T1000 (cell line): ENCODE measurements at regions not wholly inside any gene's neighbourhood (a gene's known extent, or its start where the extent isn't known, plus 50 kb on each side); places are given as distances from the start of the nearest gene placed in this dataset.
"Not testable (repeated sequence)": the region's sequence is repeated elsewhere in the genome, so short reads cannot be mapped to it uniquely, and the experiment has no call there.

Experiments
- DNase-seq: peaks from one replicate; lab custom pipeline; 2025; ENCODE audit warnings: mixed read lengths; lab: John Stamatoyannopoulos, UW

DNA sequence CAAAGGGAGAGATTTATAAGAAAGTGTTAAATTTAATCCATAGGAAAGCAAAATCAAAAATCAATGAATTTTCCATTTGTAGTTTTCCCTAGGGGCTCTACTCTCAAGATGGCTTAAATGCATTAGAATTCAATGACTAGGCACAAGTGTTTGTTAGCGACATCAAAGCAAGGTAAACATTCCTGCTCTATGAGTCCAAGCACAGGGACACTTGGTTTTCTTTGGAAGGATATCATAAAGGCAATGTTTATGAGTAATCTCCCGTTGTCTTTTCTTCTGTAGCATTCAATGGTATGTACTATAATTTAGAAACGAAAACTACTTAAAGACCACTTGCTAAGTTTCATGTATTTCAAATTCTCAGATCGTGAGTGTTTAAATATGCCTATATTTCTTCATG lies 54.8 kb upstream of the ZNF717 start:
- DNase-seq = peak; percentile 17

DNA sequence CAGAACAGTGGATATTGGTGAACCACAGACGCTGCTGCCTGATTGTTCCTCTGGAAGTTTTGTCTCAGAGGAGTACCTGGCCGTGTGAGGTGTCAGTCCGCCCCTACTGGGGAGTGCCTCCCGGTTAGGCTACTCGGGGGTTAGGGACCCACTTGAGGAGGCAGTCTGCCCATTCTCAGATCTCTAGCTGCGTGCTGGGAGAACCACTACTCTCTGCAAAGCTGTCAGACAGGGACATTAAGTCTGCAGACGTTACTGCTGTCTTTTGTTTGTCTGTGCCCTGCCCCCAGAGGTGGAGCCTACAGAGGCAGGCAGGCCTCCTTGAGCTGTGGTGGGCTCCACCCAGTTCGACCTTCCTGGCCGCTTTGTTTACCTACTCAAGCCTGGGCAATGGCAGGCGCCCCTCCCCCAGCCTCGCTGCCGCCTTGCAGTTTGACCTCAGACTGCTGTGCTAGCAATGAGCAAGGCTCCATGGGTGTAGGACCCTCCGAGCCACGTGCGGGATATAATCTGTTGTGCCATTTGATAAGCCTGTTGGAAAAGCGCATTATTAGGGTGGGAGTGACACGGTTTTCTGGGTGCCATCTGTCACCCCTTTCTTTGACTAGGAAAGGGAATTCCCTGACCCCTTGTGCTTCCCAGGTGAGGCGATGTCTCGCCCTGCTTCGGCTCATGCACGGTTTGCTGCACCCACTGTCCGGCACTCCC lies 65.1 kb upstream of the ZNF717 start:
- not testable (repeated sequence) for DNase-seq

- no peak for DNase-seq
Measured at GRCh38 chr3:75863130-75863529, 77.8 kb upstream of the ZNF717 start.

- no peak for DNase-seq
Measured at GRCh38 chr3:75863878-75864277, 78.5 kb upstream of the ZNF717 start.

- peak; percentile 22 for DNase-seq
Measured at GRCh38 chr3:75883719-75884118, 98.4 kb upstream of the ZNF717 start.

DNA sequence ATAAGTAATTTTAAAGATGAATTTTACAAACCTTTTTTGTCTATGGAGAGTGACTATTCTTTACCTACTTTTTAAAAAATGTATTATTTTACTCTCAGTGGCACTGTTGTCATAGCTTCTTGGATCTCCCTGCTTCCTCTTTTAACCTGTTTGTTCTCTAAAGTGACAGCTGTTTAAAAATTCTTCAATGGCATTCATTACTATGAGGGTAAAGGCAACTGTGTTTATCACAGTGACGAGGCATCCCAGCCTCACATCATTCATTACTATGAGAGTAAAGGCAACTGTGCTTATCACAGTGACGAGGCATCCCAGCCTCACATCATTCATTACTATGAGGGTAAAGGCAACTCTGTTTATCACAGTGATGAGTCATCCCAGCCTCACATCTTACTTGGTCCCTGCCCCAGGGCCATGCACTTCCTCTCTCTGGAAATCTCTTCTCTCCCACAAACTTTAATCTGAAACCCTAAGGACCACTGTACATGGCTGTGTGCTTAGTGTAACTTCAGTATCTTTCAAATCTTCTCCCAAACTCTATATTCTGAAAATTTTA lies 101.7 kb upstream of the ZNF717 start:
- no peak for DNase-seq

GRCh38 chr3:75894234-75894633 lies 108.9 kb upstream of the ZNF717 start:
- no peak for DNase-seq

DNA sequence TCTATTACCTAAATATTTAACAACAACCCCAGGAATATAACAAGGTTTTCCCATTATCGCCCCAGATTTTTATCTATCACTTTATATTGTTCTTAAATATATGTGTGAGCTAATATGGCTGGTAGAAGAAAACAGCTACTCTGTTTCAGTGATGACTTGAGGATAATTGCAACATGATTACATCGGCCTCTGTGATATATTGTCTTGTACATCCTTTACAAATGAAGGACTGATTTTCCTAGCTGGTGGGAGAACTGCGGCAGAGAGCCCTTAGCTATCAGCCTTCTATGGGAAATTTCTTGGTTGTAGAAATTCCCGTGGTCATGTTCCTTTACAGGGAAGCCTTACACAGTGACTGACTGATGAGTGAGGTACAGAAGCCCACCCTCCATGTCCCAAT lies 110.9 kb upstream of the ZNF717 start:
- no peak for DNase-seq

- DNase-seq = not testable (repeated sequence)
Measured at GRCh38 chr3:75901446-75901845, 116.1 kb upstream of the ZNF717 start.

DNA sequence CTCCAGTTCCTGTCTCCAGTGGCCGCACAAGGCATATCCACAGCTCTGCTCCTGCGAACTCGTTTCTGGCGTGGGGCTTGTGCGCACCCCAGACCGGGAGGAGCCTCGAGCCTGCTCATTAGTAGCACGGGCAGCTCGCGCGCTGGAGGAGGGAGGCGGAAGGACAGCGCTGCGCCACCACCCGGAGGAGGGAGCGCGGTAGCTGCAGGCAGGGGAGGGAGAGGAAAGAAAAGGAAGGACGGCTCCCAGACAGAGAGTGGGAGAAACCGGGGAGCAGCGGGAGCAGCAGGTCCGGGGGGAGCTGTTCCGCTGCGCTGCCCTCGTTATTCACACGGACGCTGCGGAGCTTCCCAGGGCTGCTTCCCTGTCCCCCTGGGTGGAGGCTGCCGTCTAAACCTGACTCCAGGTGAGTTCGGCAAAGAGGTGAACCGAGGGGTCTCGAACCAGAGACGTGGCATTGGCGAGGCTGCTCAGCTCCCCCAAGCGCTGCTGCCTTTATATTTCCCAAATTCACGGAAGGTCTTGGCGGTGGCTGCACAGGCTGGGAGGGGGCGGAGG lies 121.3 kb upstream of the ZNF717 start:
- DNase-seq = peak; percentile 72

GRCh38 chr3:75913800-75914350 lies 128.5 kb upstream of the ZNF717 start:
- no peak for DNase-seq

DNA sequence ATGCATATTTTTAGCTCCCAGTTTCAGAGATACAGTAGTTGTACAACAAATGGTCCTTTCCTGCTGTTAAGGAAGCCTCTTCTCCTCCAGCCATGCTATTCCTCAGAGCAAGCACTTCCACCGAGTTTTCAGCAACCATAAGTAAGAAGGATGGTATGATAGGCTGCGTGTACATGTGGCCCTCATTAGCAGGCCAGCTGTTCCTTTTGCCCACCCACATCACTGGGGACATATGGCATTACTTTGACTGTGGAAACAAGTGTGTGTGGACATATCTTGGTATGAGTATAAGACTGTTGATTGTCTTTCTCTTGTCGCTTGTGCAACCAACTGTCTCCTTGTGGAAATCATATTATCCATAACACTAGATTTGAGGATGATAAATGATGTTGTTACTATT lies 129.4 kb upstream of the ZNF717 start:
- DNase-seq = not testable (repeated sequence)

DNA sequence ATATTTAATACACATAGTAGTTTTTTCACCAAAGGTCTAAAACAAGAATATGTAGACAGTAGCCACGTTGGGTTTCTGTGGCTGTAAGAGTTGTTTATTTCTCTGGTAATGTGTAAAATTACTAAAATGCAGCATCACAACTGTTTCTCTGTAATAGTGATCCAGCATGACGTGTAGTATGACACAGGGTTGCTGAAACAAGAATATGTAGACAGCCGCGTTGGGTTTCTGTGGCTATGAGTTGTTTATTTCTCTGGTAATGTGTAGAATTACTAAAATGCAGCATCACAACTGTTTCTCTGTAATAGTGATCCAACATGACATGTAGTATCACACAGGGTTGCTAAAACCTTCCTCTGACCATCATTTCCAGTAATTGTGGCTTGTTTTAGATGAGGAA lies 153.6 kb upstream of the ZNF717 start:
- DNase-seq = no peak

DNA sequence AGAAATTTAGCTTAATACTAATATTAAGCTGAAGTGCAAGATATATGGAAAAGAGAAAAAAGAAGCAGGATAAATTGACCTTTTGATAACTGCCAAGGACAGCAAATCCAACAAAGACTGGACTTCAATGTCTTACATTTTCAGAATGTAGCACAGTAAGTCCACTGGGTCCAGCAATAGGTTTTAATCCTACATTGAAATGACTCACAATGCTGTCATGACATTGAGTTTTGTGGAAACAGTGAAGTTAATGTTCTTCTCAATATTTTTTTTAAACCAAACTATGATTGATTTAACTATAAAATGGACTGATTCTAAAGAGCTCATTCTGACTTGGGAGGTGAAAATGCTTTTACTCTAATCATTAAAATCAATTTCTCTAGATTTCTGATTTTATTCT lies 166.6 kb upstream of the ZNF717 start:
- DNase-seq = no peak

GRCh38 chr3:75960031-75960430 lies 174.7 kb upstream of the ZNF717 start:
- DNase-seq = not testable (repeated sequence)

- DNase-seq = not testable (repeated sequence)
Measured at GRCh38 chr3:75962054-75962453, 176.7 kb upstream of the ZNF717 start.

- DNase-seq = no peak
Measured at GRCh38 chr3:75967071-75967470, 181.7 kb upstream of the ZNF717 start.

- no peak for DNase-seq
Measured at GRCh38 chr3:75978686-75979085, 193.3 kb upstream of the ZNF717 start.

GRCh38 chr3:75981401-75981800 lies 196.1 kb upstream of the ZNF717 start:
- DNase-seq = no peak

DNA sequence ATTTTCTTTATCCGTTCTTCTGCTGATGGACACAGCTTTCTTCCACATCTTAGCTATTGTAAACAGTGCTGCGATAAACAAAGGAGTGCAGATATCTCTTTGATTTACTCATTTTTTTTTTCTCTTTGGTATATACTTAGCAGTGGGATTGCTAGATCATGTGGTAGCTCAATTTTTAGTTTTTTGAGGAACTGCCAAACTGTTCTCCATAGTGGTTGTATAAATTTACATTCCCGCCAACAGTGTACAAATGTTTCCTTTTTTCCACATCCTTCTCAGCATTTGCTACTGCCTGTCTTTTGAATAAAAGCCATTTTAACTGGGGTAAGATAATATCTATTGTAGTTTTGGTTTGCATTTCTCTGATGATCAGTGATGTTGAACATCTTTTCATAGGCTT lies 196.8 kb upstream of the ZNF717 start:
- no peak for DNase-seq

- DNase-seq = no peak
Measured at GRCh38 chr3:75983111-75983510, 197.8 kb upstream of the ZNF717 start.

DNA sequence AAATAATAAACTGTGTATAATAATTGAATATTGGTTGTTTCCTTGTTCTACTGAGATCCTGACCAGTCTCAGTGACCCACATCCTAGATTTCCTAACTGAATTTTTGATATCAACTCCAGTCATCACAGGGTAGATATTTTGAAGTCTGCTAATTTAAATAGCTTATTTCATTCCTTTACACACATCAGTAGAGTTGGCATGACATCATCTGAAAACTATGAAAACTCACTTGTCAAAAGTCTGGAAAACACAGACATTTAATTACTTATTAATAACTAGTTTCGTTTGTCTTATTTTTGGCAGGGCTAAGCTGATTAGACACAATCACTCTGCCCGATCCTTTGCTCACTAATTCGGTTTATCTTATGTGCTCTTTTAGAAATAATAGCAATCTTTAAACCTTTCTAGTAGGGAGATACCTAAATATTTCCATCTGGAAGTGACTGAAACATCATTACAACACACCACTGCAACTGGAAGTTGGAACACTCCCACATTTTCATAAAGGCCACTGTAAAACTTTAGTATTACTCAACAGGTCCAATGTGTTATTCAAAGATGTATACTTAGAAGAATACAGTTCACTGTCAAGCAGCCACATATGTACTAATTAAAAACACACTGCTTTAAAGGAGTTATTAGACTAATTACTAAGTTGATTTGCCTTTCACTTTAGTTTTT lies 198.4 kb upstream of the ZNF717 start:
- no peak for DNase-seq

- no peak for DNase-seq
Measured at GRCh38 chr3:75985432-75985831, 200.1 kb upstream of the ZNF717 start.
